Spinal cord (tissue), 9 donors: ENCODE measurements at regions not wholly inside any gene's neighbourhood (a gene's known extent, or its start where the extent isn't known, plus 50 kb on each side); places are given as distances from the start of the nearest gene placed in this dataset.

ENCODE experiments used
- DNase-seq, 6 donors: peaks; one replicate each; pipeline versions ENCODE4 v3.0.0 to v3.0.0-alpha.2; 2013 to 2015; ENCODE audit warnings: low spot score in 6 of 6, low read depth in 4 of 6
- H3K27ac ChIP-seq: one replicate; pipeline ENCODE4 v1.5.1; 2013; ENCODE audit warnings: low read depth, low read length, control low read depth
- H3K27me3 ChIP-seq: one replicate; pipeline ENCODE4 v1.6.1; 2013; ENCODE audit warnings: low read length; ENCODE audit not compliant: control insufficient read depth, insufficient read depth
- H3K36me3 ChIP-seq: one replicate; pipeline ENCODE4 v1.6.1; 2013; ENCODE audit warnings: low read length; ENCODE audit not compliant: control insufficient read depth, insufficient read depth
- H3K4me1 ChIP-seq: one replicate; pipeline ENCODE4 v1.6.1; 2013; ENCODE audit warnings: low read length; ENCODE audit not compliant: control insufficient read depth, insufficient read depth
- H3K4me3 ChIP-seq: one replicate; pipeline ENCODE4 v1.5.1; 2013; ENCODE audit warnings: low read depth, low read length, control low read depth
- H3K9me3 ChIP-seq: one replicate; pipeline ENCODE4 v1.6.1; 2013; ENCODE audit warnings: low read length; ENCODE audit not compliant: control insufficient read depth, insufficient read depth
- WGBS: methylation state at CpG from one replicate; pipeline ENCODE4 v1.1.5; 2013; ENCODE audit warnings: missing lambda C conversion rate; ENCODE audit not compliant: insufficient coverage; 5-methylcytosine and 5-hydroxymethylcytosine counted together
- donor health status: healthy.

- no peak for DNase-seq
- Histone ChIP-seq H3K27ac (no peak overlapping the region), H3K27me3 (no peaks in the 10 kb centered on the region), H3K9me3 (no peaks in the 10 kb centered on the region), H3K4me3 (no peak overlapping the region), H3K36me3 (no peaks in the 10 kb centered on the region), H3K4me1 (no peaks in the 10 kb centered on the region)
- 90% methylated on average over 7 of the region's 8 CpGs for WGBS
Observed at GRCh38 chr5:34521628-34522290, 134.4 kb upstream of the RAI14 start.

- WGBS = 40% methylated on average over 11 of the region's 11 CpGs
- Histone ChIP-seq H3K4me3 (no peak overlapping the region), H3K9me3 (no peaks in the 10 kb centered on the region), H3K27me3 (no peaks in the 10 kb centered on the region), H3K4me1 (no peaks in the 10 kb centered on the region), H3K27ac (no peak overlapping the region), H3K36me3 (no peaks in the 10 kb centered on the region)
- DNase-seq = peak; percentile 50 to 94 (median 68)
Observed at GRCh38 chr5:34522599-34523386, 133.3 kb upstream of the RAI14 start.

GRCh38 chr5:34523387-34523726, 132.8 kb upstream of the RAI14 start:
- no peak overlapping the region for H3K27ac ChIP-seq
- H3K4me1 ChIP-seq = no peaks in the 10 kb centered on the region
- WGBS = no CpG with 5 or more reads among the region's 1 CpG

GRCh38 chr5:34524123-34524522, 132.0 kb upstream of the RAI14 start:
- Histone ChIP-seq H3K36me3 (no peaks in the 10 kb centered on the region), H3K27ac (no peak overlapping the region), H3K9me3 (no peaks in the 10 kb centered on the region), H3K27me3 (no peaks in the 10 kb centered on the region), H3K4me1 (no peaks in the 10 kb centered on the region), H3K4me3 (no peak overlapping the region)
- WGBS = 83% methylated on average over 1 of the region's 1 CpG
- no peak for DNase-seq

More at GRCh38 chr5:34523387-34523726, 132.8 kb upstream of the RAI14 start:
- Histone ChIP-seq H3K27me3 (no peaks in the 10 kb centered on the region), H3K36me3 (no peaks in the 10 kb centered on the region), H3K9me3 (no peaks in the 10 kb centered on the region), H3K4me3 (no peak overlapping the region)
- DNase-seq = no peak

GRCh38 chr5:34525761-34526160, 130.4 kb upstream of the RAI14 start:
- no peaks in the 10 kb centered on the region for H3K27me3 ChIP-seq
- no peaks in the 10 kb centered on the region for H3K36me3 ChIP-seq
- no peak for DNase-seq
- H3K4me1 ChIP-seq = no peaks in the 10 kb centered on the region
- no peak overlapping the region for H3K4me3 ChIP-seq
- WGBS = 70% methylated on average over 5 of the region's 6 CpGs
- H3K9me3 ChIP-seq = no peaks in the 10 kb centered on the region
- H3K27ac ChIP-seq = no peak overlapping the region

GRCh38 chr5:34526682-34527305, 129.3 kb upstream of the RAI14 start:
- no peaks in the 10 kb centered on the region for H3K27me3 ChIP-seq
- WGBS = 62% methylated on average over 3 of the region's 3 CpGs
- no peaks in the 10 kb centered on the region for H3K36me3 ChIP-seq
- no peak for DNase-seq
- no peaks in the 10 kb centered on the region for H3K9me3 ChIP-seq
- no peak overlapping the region for H3K27ac ChIP-seq
- H3K4me3 ChIP-seq = no peak overlapping the region
- no peaks in the 10 kb centered on the region for H3K4me1 ChIP-seq

GRCh38 chr5:34529581-34530331, 126.4 kb upstream of the RAI14 start:
- DNase-seq = no peak
- 87% methylated on average over 7 of the region's 10 CpGs for WGBS
- Histone ChIP-seq H3K9me3 (no peaks in the 10 kb centered on the region), H3K4me3 (no peak overlapping the region), H3K4me1 (no peaks in the 10 kb centered on the region), H3K36me3 (no peaks in the 10 kb centered on the region), H3K27me3 (no peaks in the 10 kb centered on the region), H3K27ac (no peak overlapping the region)

GRCh38 chr5:34530637-34531036, 125.5 kb upstream of the RAI14 start:
- Histone ChIP-seq H3K4me1 (no peaks in the 10 kb centered on the region), H3K4me3 (no peak overlapping the region), H3K36me3 (no peaks in the 10 kb centered on the region), H3K9me3 (no peaks in the 10 kb centered on the region), H3K27ac (no peak overlapping the region), H3K27me3 (no peaks in the 10 kb centered on the region)
- no peak for DNase-seq
- WGBS = 92% methylated on average over 2 of the region's 2 CpGs

GRCh38 chr5:34531751-34532360, 124.3 kb upstream of the RAI14 start:
- Histone ChIP-seq H3K27ac (no peak overlapping the region), H3K36me3 (no peaks in the 10 kb centered on the region), H3K4me1 (no peaks in the 10 kb centered on the region), H3K27me3 (no peaks in the 10 kb centered on the region), H3K4me3 (no peak overlapping the region), H3K9me3 (no peaks in the 10 kb centered on the region)
- 81% methylated on average over 5 of the region's 8 CpGs for WGBS
- DNase-seq = no peak
